Islet of Langerhans (tissue), 1 donor: ENCODE measurements at regions not wholly inside any gene's neighbourhood (a gene's known extent, or its start where the extent isn't known, plus 50 kb on each side); places are given as distances from the start of the nearest gene placed in this dataset.

ENCODE experiments used
- FAIRE-seq: peaks from one replicate; lab custom pipeline; 2011; peaks lifted over from hg19 to GRCh38; lab: Jason Lieb, UNC

GRCh38 chr4:149121023-149121404 is 678.8 kb upstream of the NR3C2 start:
- no peak for FAIRE-seq

GRCh38 chr4:149120331-149121022 is 678.3 kb upstream of the NR3C2 start:
- no peak for FAIRE-seq

DNA sequence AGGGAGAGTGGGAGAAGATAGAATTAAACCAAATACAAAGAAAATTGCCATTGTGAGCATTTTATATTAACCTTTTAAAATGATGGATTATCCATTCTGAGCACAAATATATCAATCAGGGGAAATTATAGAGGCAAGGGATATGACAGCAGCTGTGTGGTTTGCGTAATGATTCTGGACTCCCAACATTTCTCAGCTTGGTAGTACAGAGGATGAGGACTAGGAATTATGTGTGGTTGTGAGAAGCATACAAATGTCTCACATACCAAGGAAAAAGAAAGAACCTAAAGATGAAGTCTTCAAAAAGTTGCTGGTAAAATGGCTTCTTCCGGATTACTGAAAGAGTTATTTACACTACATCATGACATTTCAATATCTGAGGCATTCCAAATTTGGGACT is 674.6 kb upstream of the NR3C2 start:
- FAIRE-seq = no peak

GRCh38 chr4:149113804-149114430 is 671.7 kb upstream of the NR3C2 start:
- no peak for FAIRE-seq

DNA sequence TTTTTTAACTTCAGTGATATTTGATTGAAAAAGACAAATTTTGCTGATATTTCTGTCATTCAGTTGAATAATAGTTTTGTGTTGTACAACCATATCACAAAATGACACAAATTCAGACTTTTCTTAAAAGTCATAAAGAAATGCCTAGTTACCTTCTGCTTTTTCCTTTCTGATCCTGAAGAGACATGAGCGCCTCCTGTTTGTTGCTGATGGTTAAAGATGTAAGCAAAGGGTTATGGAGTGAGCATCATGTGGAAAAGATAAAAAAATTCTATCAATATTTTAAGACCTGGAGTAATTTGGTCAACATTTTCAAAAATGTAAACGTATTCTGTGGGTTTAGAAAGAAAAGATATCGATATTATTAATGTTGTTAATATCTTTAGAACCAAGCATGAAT is 669.9 kb upstream of the NR3C2 start:
- FAIRE-seq = no peak

- no peak for FAIRE-seq
Observed at GRCh38 chr4:149110481-149110880, 668.3 kb upstream of the NR3C2 start.

- no peak for FAIRE-seq
Observed at GRCh38 chr4:149108626-149109025, 666.4 kb upstream of the NR3C2 start.

DNA sequence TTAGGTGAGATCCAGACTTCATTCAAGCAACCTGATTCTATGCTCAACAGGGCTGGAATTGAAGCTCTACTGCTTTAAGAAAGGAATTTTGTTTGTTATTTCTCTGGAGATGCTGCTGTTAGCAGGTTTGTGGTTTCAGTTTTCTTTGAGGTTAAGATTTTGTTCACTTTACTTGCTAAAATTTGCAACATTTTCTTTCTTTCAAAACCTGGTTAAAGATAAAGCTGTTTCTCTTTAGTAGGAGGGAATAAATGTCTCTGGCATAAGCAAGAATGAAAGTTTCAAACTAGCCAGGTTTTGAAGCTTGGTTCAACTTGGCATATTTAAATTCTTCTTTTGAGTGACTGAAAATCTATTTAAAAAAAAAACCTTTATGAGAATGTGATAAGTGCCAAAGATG is 660.6 kb upstream of the NR3C2 start:
- FAIRE-seq = no peak

- FAIRE-seq = no peak
Observed at GRCh38 chr4:149101649-149102048, 659.4 kb upstream of the NR3C2 start.

DNA sequence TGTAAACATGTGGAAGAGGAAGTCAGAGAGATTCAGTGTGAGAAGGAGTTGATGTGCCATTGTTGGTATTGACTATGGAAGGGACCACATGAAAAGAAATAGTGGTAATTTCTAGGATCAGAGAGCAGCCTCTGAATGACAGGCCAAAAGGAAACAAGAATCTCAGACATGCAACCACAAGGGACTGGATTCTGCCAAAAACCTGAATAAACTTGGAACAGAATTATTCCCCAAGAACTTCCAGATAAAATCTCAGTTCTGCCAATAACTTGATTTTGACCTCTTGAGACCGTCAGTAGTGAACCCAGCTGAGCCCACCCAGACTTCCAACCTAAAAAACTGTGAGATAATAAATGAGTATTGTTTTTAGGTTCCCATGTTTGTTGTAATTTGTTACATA is 653.6 kb upstream of the NR3C2 start:
- FAIRE-seq = no peak

GRCh38 chr4:149095001-149095400 is 652.8 kb upstream of the NR3C2 start:
- no peak for FAIRE-seq

DNA sequence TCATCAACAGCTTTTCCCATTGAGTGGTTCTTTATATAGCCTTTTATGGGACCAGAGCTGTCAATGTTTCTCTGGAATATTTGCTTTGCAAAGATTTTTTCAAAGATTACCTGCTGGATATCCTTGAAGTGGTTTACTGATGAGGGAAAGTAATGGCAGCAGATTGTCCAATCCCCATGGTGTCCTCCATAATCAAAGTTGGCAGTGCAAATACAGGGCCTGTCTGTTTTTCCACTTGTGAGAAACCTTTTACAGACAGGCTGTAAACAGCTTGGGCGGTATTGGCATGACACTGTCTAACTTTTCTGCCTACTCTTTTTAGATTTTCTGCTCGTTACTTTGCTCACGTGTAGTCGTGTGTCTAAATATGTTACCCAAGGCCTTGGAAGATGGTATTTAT is 641.9 kb upstream of the NR3C2 start:
- FAIRE-seq = no peak

DNA sequence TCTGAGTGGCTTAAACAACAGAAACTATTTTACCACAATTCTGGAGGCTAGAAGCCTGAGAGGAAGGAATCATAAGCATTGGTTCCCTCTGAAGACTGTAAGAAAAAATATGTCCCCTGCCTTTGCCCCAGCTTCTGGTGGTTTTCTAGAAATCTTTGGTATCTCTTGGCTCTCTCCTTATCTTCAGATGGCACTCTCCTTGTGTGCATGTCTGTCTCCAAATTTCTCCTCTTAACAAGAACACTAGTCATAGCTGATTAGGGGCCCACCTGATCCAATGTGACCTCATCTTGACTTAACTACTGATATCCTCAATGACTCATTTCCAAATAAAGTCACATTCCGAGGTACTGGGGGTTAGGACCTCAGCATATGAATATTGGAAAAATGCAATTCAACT is 635.0 kb upstream of the NR3C2 start:
- FAIRE-seq = no peak

- FAIRE-seq = no peak
Observed at GRCh38 chr4:149076401-149076800, 634.2 kb upstream of the NR3C2 start.

GRCh38 chr4:149072384-149072783 is 630.2 kb upstream of the NR3C2 start:
- no peak for FAIRE-seq

DNA sequence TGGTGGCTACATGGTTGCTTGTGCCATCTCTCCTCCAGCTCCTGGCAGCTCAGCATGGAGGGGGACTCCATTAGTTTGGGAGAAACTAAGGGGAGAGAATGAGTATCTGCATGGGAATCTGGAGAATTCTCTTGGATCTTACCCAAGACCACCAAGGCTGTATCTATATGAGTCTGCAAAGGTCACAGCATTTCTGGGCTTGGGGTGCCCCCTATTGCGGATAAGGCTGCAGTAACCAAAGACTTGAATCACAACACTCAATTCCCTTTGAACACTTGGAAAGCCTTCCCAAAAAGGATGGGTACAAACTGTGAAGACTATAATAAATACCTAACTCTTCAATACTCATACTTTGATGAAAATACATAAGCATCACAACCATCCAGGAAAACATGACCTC is 623.5 kb upstream of the NR3C2 start:
- no peak for FAIRE-seq

- no peak for FAIRE-seq
Observed at GRCh38 chr4:149062997-149063396, 620.8 kb upstream of the NR3C2 start.

DNA sequence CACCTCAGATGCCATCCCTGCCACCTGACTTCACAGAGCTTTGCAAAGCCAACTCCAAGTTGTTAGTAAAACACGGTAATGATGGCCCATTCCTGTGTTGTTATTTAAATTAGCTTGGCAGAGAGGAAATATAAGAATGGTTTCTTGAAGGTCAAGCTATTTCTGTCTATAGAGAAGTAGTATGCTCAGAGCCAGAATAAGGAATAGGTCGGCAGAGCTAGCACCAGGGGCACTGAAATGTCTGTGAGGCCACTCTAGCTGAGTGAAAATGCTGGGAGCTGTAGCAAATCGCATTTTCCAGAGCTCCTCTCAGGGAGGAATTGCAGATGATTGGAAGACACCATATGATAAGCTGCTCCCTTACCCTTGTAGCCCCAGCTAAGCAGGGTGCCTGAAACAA is 615.4 kb upstream of the NR3C2 start:
- no peak for FAIRE-seq

DNA sequence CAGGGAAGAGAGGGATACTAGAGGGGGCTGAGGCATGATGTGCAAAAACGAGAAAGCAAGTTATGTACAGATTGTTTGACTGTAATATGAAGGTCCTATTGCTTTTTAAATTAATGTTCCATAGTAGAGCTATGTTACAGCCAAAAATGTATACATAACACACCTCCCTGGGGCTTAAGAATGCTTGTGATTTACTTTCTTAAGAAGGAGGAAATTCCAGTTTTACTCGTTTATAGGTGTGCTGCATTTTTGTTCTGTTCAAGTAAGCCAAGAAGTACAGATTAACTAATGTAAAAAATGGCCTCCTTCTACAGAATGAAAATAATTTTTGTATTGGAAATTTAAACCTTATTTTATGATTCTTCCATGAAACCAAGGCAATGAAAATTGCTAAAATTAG is 614.4 kb upstream of the NR3C2 start:
- no peak for FAIRE-seq

DNA sequence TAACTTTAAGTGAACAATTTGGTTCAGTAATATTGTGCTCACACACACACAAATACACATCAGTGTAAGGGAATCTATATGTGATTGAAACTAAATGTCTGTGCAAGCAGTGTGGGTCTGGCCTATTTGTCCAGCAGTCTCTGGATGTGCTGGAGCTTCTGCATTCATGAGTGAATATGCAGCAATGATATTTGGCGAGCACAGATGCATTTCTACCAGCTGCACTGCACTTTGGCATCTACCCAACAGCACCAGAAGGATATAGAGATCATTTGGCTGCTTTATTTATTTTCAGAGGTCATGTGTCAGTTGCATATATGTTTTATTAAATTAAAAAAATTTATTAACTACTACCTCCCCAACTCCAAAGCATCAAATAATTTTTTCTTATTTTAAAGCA is 613.4 kb upstream of the NR3C2 start:
- FAIRE-seq = no peak

GRCh38 chr4:149050840-149051239 is 608.6 kb upstream of the NR3C2 start:
- no peak for FAIRE-seq

DNA sequence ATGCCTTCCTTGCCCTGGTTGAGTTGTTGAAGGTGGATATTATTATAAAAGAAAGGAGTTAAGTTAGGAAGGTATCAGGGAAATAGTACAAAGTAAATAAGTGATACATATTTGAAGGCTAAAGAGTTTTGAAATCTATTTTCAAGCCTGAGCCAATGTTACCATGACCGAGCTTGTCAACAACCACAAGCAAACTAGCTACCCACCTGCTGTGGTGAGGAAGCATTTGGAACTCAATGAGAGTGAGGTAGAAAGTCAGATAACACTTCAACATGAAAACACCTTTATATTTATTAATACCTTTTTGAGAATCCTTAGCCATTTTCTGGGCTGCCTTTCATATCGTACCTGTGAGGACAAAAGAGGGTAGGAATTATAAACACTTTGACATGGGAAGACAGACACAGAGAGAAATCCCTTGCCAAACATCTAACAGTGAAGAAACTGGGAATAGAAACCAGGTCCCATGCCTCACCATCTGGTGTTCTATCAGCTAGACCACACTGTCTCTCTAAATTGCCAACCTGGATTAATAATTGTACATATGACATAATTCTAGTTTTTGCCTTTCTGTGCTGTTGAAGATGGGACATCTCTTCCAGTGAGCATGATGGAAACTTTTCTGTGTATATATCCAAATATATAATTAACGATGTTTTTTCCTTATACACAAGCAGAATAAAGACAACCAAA is 606.4 kb upstream of the NR3C2 start:
- FAIRE-seq = no peak

- no peak for FAIRE-seq
Observed at GRCh38 chr4:149047368-149047767, 605.2 kb upstream of the NR3C2 start.

GRCh38 chr4:149045731-149046130 is 603.5 kb upstream of the NR3C2 start:
- FAIRE-seq = no peak
